ENCODE measurements at regions not wholly inside any gene's neighbourhood (a gene's known extent, or its start where the extent isn't known, plus 50 kb on each side); places are given as distances from the start of the nearest gene placed in this dataset.

GRCh38 chr2:2647141-2647541 lies 316.1 kb upstream of the MYT1L start:
- H3K4me3 Mint-ChIP-seq = no peak overlapping the region
- 88% methylated on average over 7 of the region's 9 CpGs for WGBS (ENCODE audit: insufficient coverage)

DNA sequence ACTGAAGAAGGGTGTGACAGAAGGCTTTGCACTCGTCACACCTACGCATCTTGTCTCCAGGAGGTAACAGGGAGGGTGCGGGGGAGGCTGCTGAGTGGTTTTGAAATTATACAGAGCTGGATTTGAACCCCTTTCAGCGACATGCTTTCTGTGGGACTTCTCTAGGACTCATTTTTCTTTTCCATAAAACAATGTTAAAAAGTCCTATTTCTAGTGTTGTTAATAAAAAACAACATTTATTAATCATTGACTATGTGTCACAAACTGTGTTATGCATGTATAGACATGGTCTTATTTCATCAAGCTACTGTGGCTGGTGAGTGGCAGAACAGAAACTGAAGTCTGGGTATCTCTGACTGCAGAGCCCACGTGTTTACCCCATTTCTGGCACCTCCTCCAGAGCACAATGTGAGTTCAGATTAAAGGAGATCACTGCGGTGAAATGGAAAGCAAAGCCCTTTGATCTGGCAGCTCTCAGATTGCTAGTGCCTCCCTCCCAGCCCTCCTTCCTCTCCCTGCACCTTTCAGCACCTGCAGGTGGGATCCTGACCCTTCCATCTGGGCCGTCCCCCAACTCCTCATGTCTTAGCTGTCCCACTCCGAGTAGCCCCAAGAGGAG lies 315.5 kb upstream of the MYT1L start:
- H3K27me3 ChIP-seq (replicated peaks in 1 of 4; ENCODE audit: control extremely low read depth in 1 of 4, control insufficient read depth in 3 of 4, insufficient read depth in 4 of 4, low read length in 3 of 4) = no peaks in the 10 kb centered on the region
- H3K9me3 ChIP-seq (ENCODE audit: control extremely low read depth in 1 of 3, control insufficient read depth in 2 of 3, insufficient read depth in 1 of 3, low read length in 2 of 3) = peaks cover 0 to 17% (median 0%) of the 10 kb centered on the region in 3 donors
- DNase-seq = no peak
- H3K9ac ChIP-seq (ENCODE audit: low read length) = no peak overlapping the region
- no peaks in the 10 kb centered on the region for H3K4me1 ChIP-seq (ENCODE audit: control insufficient read depth in 2 of 2, insufficient read depth in 2 of 2, low read length in 2 of 2)
- CTCF ChIA-PET = no interaction called here
- no peak overlapping the region for H3K4me3 ChIP-seq (ENCODE audit: control extremely low read depth in 1 of 5, extremely low read depth in 1 of 5, insufficient read depth in 1 of 5, low read depth in 2 of 5, low read length in 4 of 5)
- no peak overlapping the region for H2AFZ ChIP-seq (ENCODE audit: insufficient read depth, low read depth, low read length, poor library complexity, severe bottlenecking)
- ATAC-seq (ENCODE audit: low read depth) = no peak
- H3K9me3 Mint-ChIP-seq (ENCODE audit: insufficient read depth) = peaks cover 2% of the 10 kb centered on the region
- no peaks in the 10 kb centered on the region for H3K36me3 ChIP-seq (replicated peaks in 1 of 2; ENCODE audit: control extremely low read depth in 1 of 2, control insufficient read depth in 1 of 2, extremely low read depth in 1 of 2, insufficient read depth in 2 of 2, low read length in 1 of 2)
- no peak overlapping the region for H3K4me2 ChIP-seq (replicated peaks; ENCODE audit: low read depth, low read length, poor library complexity, severe bottlenecking)
- WGBS (ENCODE audit: insufficient coverage) = 91% methylated on average over 4 of the region's 8 CpGs
- no peak for TF ChIP-seq EZH2 (IDR thresholded peaks at IDR 0.05; ENCODE audit: borderline replicate concordance, insufficient read depth, low read depth, low read length, poor library complexity, severe bottlenecking)
- TF ChIP-seq, protein P1, sequence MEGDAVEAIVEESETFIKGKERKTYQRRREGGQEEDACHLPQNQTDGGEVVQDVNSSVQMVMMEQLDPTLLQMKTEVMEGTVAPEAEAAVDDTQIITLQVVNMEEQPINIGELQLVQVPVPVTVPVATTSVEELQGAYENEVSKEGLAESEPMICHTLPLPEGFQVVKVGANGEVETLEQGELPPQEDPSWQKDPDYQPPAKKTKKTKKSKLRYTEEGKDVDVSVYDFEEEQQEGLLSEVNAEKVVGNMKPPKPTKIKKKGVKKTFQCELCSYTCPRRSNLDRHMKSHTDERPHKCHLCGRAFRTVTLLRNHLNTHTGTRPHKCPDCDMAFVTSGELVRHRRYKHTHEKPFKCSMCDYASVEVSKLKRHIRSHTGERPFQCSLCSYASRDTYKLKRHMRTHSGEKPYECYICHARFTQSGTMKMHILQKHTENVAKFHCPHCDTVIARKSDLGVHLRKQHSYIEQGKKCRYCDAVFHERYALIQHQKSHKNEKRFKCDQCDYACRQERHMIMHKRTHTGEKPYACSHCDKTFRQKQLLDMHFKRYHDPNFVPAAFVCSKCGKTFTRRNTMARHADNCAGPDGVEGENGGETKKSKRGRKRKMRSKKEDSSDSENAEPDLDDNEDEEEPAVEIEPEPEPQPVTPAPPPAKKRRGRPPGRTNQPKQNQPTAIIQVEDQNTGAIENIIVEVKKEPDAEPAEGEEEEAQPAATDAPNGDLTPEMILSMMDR (IDR thresholded peaks at IDR 0.05) = no peak
- H3K4me3 Mint-ChIP-seq = no peak overlapping the region
- no peaks in the 10 kb centered on the region for H3K27me3 Mint-ChIP-seq
- no peak overlapping the region for H3K27ac Mint-ChIP-seq
- H3K27ac ChIP-seq (ENCODE audit: low read length in 2 of 2) = no peak overlapping the region
- intact Hi-C loops (cut with micrococcal nuclease) = no loop called here
- no peaks in the 10 kb centered on the region for H3K79me2 ChIP-seq (ENCODE audit: control insufficient read depth, insufficient read depth, low read length)
- POLR2A ChIA-PET = no interaction called here
- H3K4me1 Mint-ChIP-seq = no peaks in the 10 kb centered on the region
- no peaks in the 10 kb centered on the region for H4K20me1 ChIP-seq (ENCODE audit: control insufficient read depth, insufficient read depth, low read length, poor library complexity, severe bottlenecking)

More at GRCh38 chr2:2647141-2647541, 316.1 kb upstream of the MYT1L start:
- CTCF ChIA-PET = no interaction called here
- DNase-seq = no peak
- H3K9me3 ChIP-seq (ENCODE audit: control extremely low read depth in 1 of 3, control insufficient read depth in 2 of 3, insufficient read depth in 1 of 3, low read length in 2 of 3) = peaks cover 0 to 17% (median 0%) of the 10 kb centered on the region in 3 donors
- no peaks in the 10 kb centered on the region for H3K4me1 ChIP-seq (ENCODE audit: control insufficient read depth in 2 of 2, insufficient read depth in 2 of 2, low read length in 2 of 2)
- Mint-ChIP-seq H3K27me3 (no peaks in the 10 kb centered on the region), H3K4me1 (no peaks in the 10 kb centered on the region), H3K9me3 (ENCODE audit: insufficient read depth) (peaks cover 2% of the 10 kb centered on the region), H3K27ac (no peak overlapping the region)
- no peaks in the 10 kb centered on the region for H3K27me3 ChIP-seq (replicated peaks in 1 of 4; ENCODE audit: control extremely low read depth in 1 of 4, control insufficient read depth in 3 of 4, insufficient read depth in 4 of 4, low read length in 3 of 4)
- no peak overlapping the region for H3K9ac ChIP-seq (ENCODE audit: low read length)
- no peak overlapping the region for H2AFZ ChIP-seq (ENCODE audit: insufficient read depth, low read depth, low read length, poor library complexity, severe bottlenecking)
- no peak for ATAC-seq (ENCODE audit: low read depth)
- no peak overlapping the region for H3K27ac ChIP-seq (ENCODE audit: low read length in 2 of 2)
- no peaks in the 10 kb centered on the region for H3K79me2 ChIP-seq (ENCODE audit: control insufficient read depth, insufficient read depth, low read length)
- POLR2A ChIA-PET = no interaction called here
- TF ChIP-seq, protein P1 (IDR thresholded peaks at IDR 0.05) = no peak
- TF ChIP-seq EZH2 (IDR thresholded peaks at IDR 0.05; ENCODE audit: borderline replicate concordance, insufficient read depth, low read depth, low read length, poor library complexity, severe bottlenecking) = no peak
- H3K4me3 ChIP-seq (ENCODE audit: control extremely low read depth in 1 of 5, extremely low read depth in 1 of 5, insufficient read depth in 1 of 5, low read depth in 2 of 5, low read length in 4 of 5) = no peak overlapping the region
- H3K36me3 ChIP-seq (replicated peaks in 1 of 2; ENCODE audit: control extremely low read depth in 1 of 2, control insufficient read depth in 1 of 2, extremely low read depth in 1 of 2, insufficient read depth in 2 of 2, low read length in 1 of 2) = no peaks in the 10 kb centered on the region
- intact Hi-C loops (cut with micrococcal nuclease) = no loop called here
- H4K20me1 ChIP-seq (ENCODE audit: control insufficient read depth, insufficient read depth, low read length, poor library complexity, severe bottlenecking) = no peaks in the 10 kb centered on the region
- H3K4me2 ChIP-seq (replicated peaks; ENCODE audit: low read depth, low read length, poor library complexity, severe bottlenecking) = no peak overlapping the region
